Right atrium auricular region (tissue), 2 donors: ENCODE measurements at regions not wholly inside any gene's neighbourhood (a gene's known extent, or its start where the extent isn't known, plus 50 kb on each side); places are given as distances from the start of the nearest gene placed in this dataset.
"Not testable (repeated sequence)": the region's sequence is repeated elsewhere in the genome, so short reads cannot be mapped to it uniquely, and the experiment has no call there.

Experiments
- DNase-seq: peaks from one replicate; pipeline ENCODE4 v3.0.0-alpha.2; 2019; ENCODE audit warnings: low spot score
- H3K27ac ChIP-seq, 2 donors: fragments of 200-600 bp; sonication (generic); 1 replicate in 1 of 2; 2 replicates in 1 of 2; pipeline ENCODE4 v1.5.1; 2016 to 2019
- H3K27me3 ChIP-seq, 2 donors: fragments of 200-600 bp; sonication (generic); one replicate each; pipeline versions ENCODE4 v1.5.1 to v1.6.0; 2017 to 2019
- H3K36me3 ChIP-seq: fragments of 200-600 bp; sonication (generic); one replicate; pipeline ENCODE4 v1.5.1; 2016
- H3K4me1 ChIP-seq, 2 donors: fragments of 200-600 bp; sonication (generic); one replicate each; pipeline versions ENCODE4 v1.5.1 to v1.6.0; 2017 to 2019
- H3K4me3 ChIP-seq, 2 donors: fragments of 200-600 bp; sonication (generic); 1 replicate in 1 of 2; 2 replicates in 1 of 2; pipeline ENCODE4 v1.5.1; 2017 to 2019; ENCODE audit warnings: mild to moderate bottlenecking in 1 of 2, moderate library complexity in 1 of 2
- H3K9me3 ChIP-seq, 2 donors: fragments of 200-600 bp; sonication (generic); one replicate each; pipeline ENCODE4 v1.5.1; 2019
- CTCF ChIP-seq, 2 donors: fragments of 200-600 bp; sonication (generic); IDR thresholded peaks; one replicate each; pipeline ENCODE4 v1.5.1; 2019; ENCODE audit warnings: antibody characterized with exemption in 2 of 2

GRCh38 chr6:27143474-27144026 lies 104.0 kb upstream of the PRSS16 start:
- no peaks in the 10 kb centered on the region for H3K36me3 ChIP-seq
- no peaks in the 10 kb centered on the region for H3K27me3 ChIP-seq
- TF ChIP-seq CTCF (IDR thresholded peaks at IDR 0.05): no peak
- H3K9me3 ChIP-seq: no peaks in the 10 kb centered on the region
- no peak for DNase-seq
- no peak overlapping the region for H3K27ac ChIP-seq
- peaks cover 0 to 23% of the 10 kb centered on the region in 2 donors for H3K4me1 ChIP-seq
- no peak overlapping the region for H3K4me3 ChIP-seq

- no peaks in the 10 kb centered on the region for H3K36me3 ChIP-seq
- DNase-seq: no peak
- no peak overlapping the region for H3K27ac ChIP-seq
Measured at GRCh38 chr6:27144740-27145079, 102.8 kb upstream of the PRSS16 start.

GRCh38 chr6:27145731-27146455 lies 101.6 kb upstream of the PRSS16 start:
- no peak for TF ChIP-seq CTCF (IDR thresholded peaks at IDR 0.05)
- peak overlapping the region; percentile 86 to 88 for H3K27ac ChIP-seq
- no peaks in the 10 kb centered on the region for H3K27me3 ChIP-seq
- no peaks in the 10 kb centered on the region for H3K36me3 ChIP-seq
- H3K4me3 ChIP-seq: peak overlapping the region; percentile 54 to 69
- peaks cover 0 to 11% of the 10 kb centered on the region in 2 donors for H3K4me1 ChIP-seq
- DNase-seq: peak; percentile 93
- no peaks in the 10 kb centered on the region for H3K9me3 ChIP-seq

More at GRCh38 chr6:27144740-27145079, 102.8 kb upstream of the PRSS16 start:
- no peak overlapping the region for H3K4me3 ChIP-seq
- H3K9me3 ChIP-seq: no peaks in the 10 kb centered on the region
- peaks cover 0 to 18% of the 10 kb centered on the region in 2 donors for H3K4me1 ChIP-seq
- no peak for TF ChIP-seq CTCF (IDR thresholded peaks at IDR 0.05)
- no peaks in the 10 kb centered on the region for H3K27me3 ChIP-seq

- H3K36me3 ChIP-seq, H3K27me3 ChIP-seq, H3K9me3 ChIP-seq, DNase-seq: not testable (repeated sequence)
- peak overlapping the region; percentile 54 to 69 for H3K4me3 ChIP-seq
- peaks cover 0 to 11% of the 10 kb centered on the region in 2 donors for H3K4me1 ChIP-seq
- peak overlapping the region; percentile 86 to 88 for H3K27ac ChIP-seq
Measured at GRCh38 chr6:27146456-27146705, 101.1 kb upstream of the PRSS16 start.

- no peaks in the 10 kb centered on the region for H3K27me3 ChIP-seq
- peak; percentile 92 for DNase-seq
- no peaks in the 10 kb centered on the region for H3K9me3 ChIP-seq
- H3K36me3 ChIP-seq: no peaks in the 10 kb centered on the region
- peak overlapping the region; percentile 86 to 88 for H3K27ac ChIP-seq
- H3K4me3 ChIP-seq: peak overlapping the region; percentile 54 to 69
- no peak for TF ChIP-seq CTCF (IDR thresholded peaks at IDR 0.05)
- peaks cover 0 to 11% of the 10 kb centered on the region in 2 donors for H3K4me1 ChIP-seq
Measured at GRCh38 chr6:27146706-27147505, 100.6 kb upstream of the PRSS16 start.

- TF ChIP-seq CTCF (IDR thresholded peaks at IDR 0.05): no peak
- no peak overlapping the region for H3K4me3 ChIP-seq
- H3K27me3 ChIP-seq: no peaks in the 10 kb centered on the region
- H3K27ac ChIP-seq: no peak overlapping the region
- H3K36me3 ChIP-seq: no peaks in the 10 kb centered on the region
- DNase-seq: no peak
- peaks cover 0 to 11% of the 10 kb centered on the region in 2 donors for H3K4me1 ChIP-seq
- H3K9me3 ChIP-seq: no peaks in the 10 kb centered on the region
Measured at GRCh38 chr6:27148404-27148795, 99.1 kb upstream of the PRSS16 start.
